HEK293T (cell line): ENCODE measurements at regions not wholly inside any gene's neighbourhood (a gene's known extent, or its start where the extent isn't known, plus 50 kb on each side); places are given as distances from the start of the nearest gene placed in this dataset.

Source experiments
- CTCF ChIA-PET: fragments of 350-600 bp; formaldehyde crosslinking; extraction: SDS; loops from one replicate; lab custom pipeline; 2021; ENCODE audit warnings: antibody characterized with exemption, inconsistent platforms; lab: Yijun Ruan, JAX
- POLR2A ChIA-PET: fragments of 350-600 bp; formaldehyde crosslinking; extraction: SDS; loops from one replicate; lab custom pipeline; 2020; ENCODE audit warnings: antibody characterized with exemption, inconsistent platforms; lab: Yijun Ruan, JAX
- DNase-seq: peaks from one replicate; pipeline ENCODE4 v3.0.0; 2012; ENCODE audit warnings: mixed read lengths; ENCODE audit errors: extremely low spot score
- ARNT ChIP-seq: fragments of 450-650 bp; IDR thresholded peaks from 2 replicates; pipeline ENCODE4 v1.6.1; 2017; ENCODE audit warnings: mild to moderate bottlenecking
- BHLHE40 ChIP-seq: fragments of 450-650 bp; IDR thresholded peaks from 2 replicates; pipeline ENCODE4 v1.6.1; 2016; ENCODE audit warnings: mild to moderate bottlenecking, moderate library complexity, borderline replicate concordance
- CTBP1 ChIP-seq: fragments of 450-650 bp; IDR thresholded peaks from 2 replicates; pipeline ENCODE4 v1.6.1; 2016; ENCODE audit warnings: borderline replicate concordance
- ELF4 ChIP-seq: fragments of 450-650 bp; IDR thresholded peaks from 2 replicates; pipeline ENCODE4 v1.6.1; 2017; ENCODE audit warnings: antibody characterized with exemption
- FOXA1 ChIP-seq: fragments of 450-650 bp; IDR thresholded peaks from 2 replicates; pipeline ENCODE4 v1.6.1; 2016; ENCODE audit warnings: mild to moderate bottlenecking
- FOXK2 ChIP-seq: fragments of 450-650 bp; IDR thresholded peaks from 2 replicates; pipeline ENCODE4 v1.6.1; 2016; ENCODE audit warnings: mild to moderate bottlenecking
- FOXM1 ChIP-seq: fragments of 450-650 bp; IDR thresholded peaks from 2 replicates; pipeline ENCODE4 v1.6.1; 2017; ENCODE audit warnings: mild to moderate bottlenecking, borderline replicate concordance
- HDGF ChIP-seq: fragments of 450-650 bp; IDR thresholded peaks from 2 replicates; pipeline ENCODE4 v1.6.1; 2017; ENCODE audit warnings: antibody characterized with exemption, borderline replicate concordance
- L3MBTL2 ChIP-seq: fragments of 450-650 bp; conservative IDR thresholded peaks from 2 replicates; pipeline ENCODE4 v1.6.1; 2016; ENCODE audit warnings: mild to moderate bottlenecking
- LEF1 ChIP-seq: fragments of 450-650 bp; IDR thresholded peaks from 2 replicates; pipeline ENCODE4 v1.6.1; 2017; ENCODE audit warnings: mild to moderate bottlenecking, borderline replicate concordance
- NFRKB ChIP-seq: fragments of 450-650 bp; IDR thresholded peaks from 2 replicates; pipeline ENCODE4 v1.6.1; 2016; ENCODE audit warnings: mild to moderate bottlenecking, moderate library complexity
- PKNOX1 ChIP-seq: fragments of 450-650 bp; IDR thresholded peaks from 2 replicates; pipeline ENCODE4 v1.6.1; 2016
- SP1 ChIP-seq: fragments of 450-650 bp; IDR thresholded peaks from 2 replicates; pipeline ENCODE4 v1.6.1; 2017
- SUZ12 ChIP-seq: fragments of 450-650 bp; IDR thresholded peaks from 2 replicates; pipeline ENCODE4 v1.6.1; 2016; ENCODE audit warnings: mild to moderate bottlenecking
- TARDBP ChIP-seq: fragments of 450-650 bp; IDR thresholded peaks from 2 replicates; pipeline ENCODE4 v1.6.1; 2016
- ZNF384 ChIP-seq: fragments of 450-650 bp; IDR thresholded peaks from 2 replicates; pipeline ENCODE4 v1.6.1; 2016

DNA sequence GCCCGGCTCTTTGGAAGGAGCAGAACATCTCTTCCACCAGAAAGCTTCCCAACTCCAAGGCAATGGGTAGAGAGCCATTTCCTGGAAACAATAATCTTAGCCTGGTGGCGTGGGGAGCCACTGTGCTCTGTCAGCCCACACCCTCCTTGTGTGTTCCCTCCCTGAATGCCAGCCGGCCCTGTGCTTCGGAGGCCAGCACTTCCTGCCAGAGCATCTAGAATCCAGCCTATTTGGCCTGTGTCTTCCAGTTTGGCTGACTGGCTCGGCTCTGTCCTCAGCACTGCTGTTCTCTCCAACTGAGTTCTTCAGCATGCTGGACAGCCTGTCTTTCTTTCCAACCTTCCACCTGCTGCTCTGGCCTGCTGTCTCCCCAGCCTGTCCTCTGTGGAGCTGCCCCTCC is 349.3 kb downstream of the MFSD1 start:
- POLR2A ChIA-PET = no interaction called here
- TF ChIP-seq ARNT = no peak
- no peak for TF ChIP-seq PKNOX1
- TF ChIP-seq CTBP1 = no peak
- CTCF ChIA-PET = no interaction called here
- DNase-seq = no peak

DNA sequence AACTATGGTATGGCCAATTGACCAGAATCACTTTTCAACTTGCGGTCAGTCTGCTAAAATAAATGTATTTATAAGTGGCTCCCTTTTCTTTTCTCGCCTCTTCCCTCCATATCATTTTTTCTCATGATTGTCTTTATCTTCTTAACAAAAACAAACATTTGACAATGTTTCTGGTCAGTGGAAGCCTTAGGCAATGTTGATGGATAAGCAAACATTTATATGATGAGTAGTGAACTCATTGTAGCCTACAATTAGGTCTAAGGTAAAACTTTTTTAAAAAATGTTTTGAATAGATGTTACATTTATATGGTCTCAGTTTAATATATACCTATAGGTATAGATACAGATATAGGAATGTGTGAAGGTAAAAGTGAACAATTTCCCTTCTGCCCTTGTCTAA is 355.4 kb downstream of the MFSD1 start:
- POLR2A ChIA-PET = no interaction called here
- CTCF ChIA-PET = no interaction called here
- no peak for DNase-seq
- no peak for TF ChIP-seq FOXM1
- no peak for TF ChIP-seq SUZ12
- TF ChIP-seq LEF1 = no peak
- no peak for TF ChIP-seq PKNOX1
- TF ChIP-seq L3MBTL2 = no peak
- TF ChIP-seq FOXK2 = no peak
- TF ChIP-seq NFRKB = no peak
- no peak for TF ChIP-seq BHLHE40
- no peak for TF ChIP-seq FOXA1
- no peak for TF ChIP-seq ELF4
- TF ChIP-seq ZNF384 = no peak
- TF ChIP-seq HDGF = no peak

GRCh38 chr3:159158213-159158612 is 356.4 kb downstream of the MFSD1 start:
- CTCF ChIA-PET = interaction anchor here (0.6 kb wide), 1 partner anchor 28 kb away, joined by 4 read pairs; no protein-coding TSS in a partner anchor
- no peak for DNase-seq
- no peak for TF ChIP-seq BHLHE40
- no peak for TF ChIP-seq ZNF384
- TF ChIP-seq ELF4 = no peak
- no peak for TF ChIP-seq PKNOX1
- POLR2A ChIA-PET = no interaction called here

DNA sequence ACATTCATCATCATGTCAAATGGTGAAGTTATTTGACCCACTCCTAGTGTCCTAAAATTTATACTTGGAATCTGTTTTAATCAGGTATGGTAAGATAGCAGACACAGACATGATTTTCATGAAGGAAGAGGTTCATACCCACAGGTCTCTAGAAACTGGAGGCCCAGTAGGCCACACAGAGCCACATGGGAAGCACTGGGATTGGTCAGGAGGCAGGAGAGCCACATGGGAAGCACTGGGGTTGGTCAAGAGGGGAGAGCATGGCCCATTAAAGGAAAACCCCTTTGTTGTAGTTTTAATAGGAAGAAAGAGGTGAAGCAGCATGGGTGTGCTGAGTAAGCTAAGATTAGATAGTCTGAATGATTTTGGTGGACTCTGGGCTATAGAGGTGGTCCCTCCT is 356.9 kb downstream of the MFSD1 start:
- DNase-seq = no peak
- ChIA-PET CTCF (no interaction called here), POLR2A (no interaction called here)
- TF ChIP-seq ELF4 (no peak), ARNT (no peak), SP1 (no peak), LEF1 (no peak), BHLHE40 (no peak), FOXA1 (no peak), TARDBP (no peak), PKNOX1 (no peak), CTBP1 (no peak), FOXK2 (no peak), HDGF (no peak), ZNF384 (no peak), SUZ12 (no peak), NFRKB (no peak), L3MBTL2 (no peak), FOXM1 (no peak)

GRCh38 chr3:159159546-159159945 is 357.7 kb downstream of the MFSD1 start:
- POLR2A ChIA-PET = no interaction called here
- DNase-seq = no peak
- CTCF ChIA-PET = interaction anchor here (0.6 kb wide), 1 partner anchor 705 kb away, joined by 4 read pairs; no protein-coding TSS in a partner anchor
- TF ChIP-seq ELF4 = no peak
- no peak for TF ChIP-seq FOXA1
- TF ChIP-seq SP1 = no peak
- no peak for TF ChIP-seq LEF1
- no peak for TF ChIP-seq FOXM1
- no peak for TF ChIP-seq ARNT
- TF ChIP-seq SUZ12 = no peak
- TF ChIP-seq HDGF = no peak
- no peak for TF ChIP-seq BHLHE40
- no peak for TF ChIP-seq FOXK2
- TF ChIP-seq TARDBP = no peak

DNA sequence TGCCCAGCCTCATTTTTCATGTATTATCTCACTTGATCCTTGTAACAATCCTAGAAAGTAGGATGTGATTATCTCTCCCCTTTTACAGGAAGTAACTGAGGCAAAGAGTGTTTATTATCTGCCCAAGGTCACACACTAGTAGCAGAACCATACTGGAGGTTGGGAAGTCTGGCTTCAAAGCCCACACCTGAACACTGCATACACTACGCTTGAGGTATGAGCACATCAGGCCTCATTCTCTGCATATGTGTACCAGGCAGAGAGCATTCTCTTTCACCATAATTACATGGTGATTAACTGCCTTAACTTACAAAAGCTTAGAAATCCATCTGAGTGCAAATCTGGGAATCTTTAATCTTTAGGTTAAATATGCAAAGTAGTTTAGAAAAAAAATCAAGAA is 361.8 kb downstream of the MFSD1 start:
- TF ChIP-seq ARNT (no peak), L3MBTL2 (no peak), SUZ12 (no peak), CTBP1 (no peak), FOXA1 (no peak), FOXK2 (no peak), PKNOX1 (no peak), NFRKB (no peak), ELF4 (no peak), LEF1 (no peak)
- CTCF ChIA-PET = no interaction called here
- no peak for DNase-seq
- POLR2A ChIA-PET = no interaction called here
